Activated naive CD4-positive, alpha-beta T cell treated with anti-CD3 and anti-CD28 coated beads, Interleukin-2, amount 50 U/mL, for 72 hours (primary cell): ENCODE measurements at regions not wholly inside any gene's neighbourhood (a gene's known extent, or its start where the extent isn't known, plus 50 kb on each side); places are given as distances from the start of the nearest gene placed in this dataset.
"Not testable (repeated sequence)": the region's sequence is repeated elsewhere in the genome, so short reads cannot be mapped to it uniquely, and the experiment has no call there.

Experiments used
- ATAC-seq, 2 donors: fragments of 150-1000 bp; cut with Tn5 transposase; 2 replicates each; pipeline ENCODE4 v1.10.0; 2021; ENCODE audit warnings: mild to moderate bottlenecking in 2 of 2, moderate library complexity in 2 of 2
- DNase-seq, 2 donors: peaks; one replicate each; pipeline ENCODE4 v3.0.0; 2021 to 2022; ENCODE audit warnings: low spot score in 2 of 2
- H3K27ac Mint-ChIP-seq, 2 donors: one replicate each; pipeline ENCODE4 v1.8.0; 2022; ENCODE audit warnings: mild to moderate bottlenecking in 2 of 2, mixed read lengths in 2 of 2
- H3K36me3 Mint-ChIP-seq, 2 donors: one replicate each; pipeline ENCODE4 v1.8.0; 2022; ENCODE audit warnings: mixed read lengths in 2 of 2
- H3K9me3 Mint-ChIP-seq, 2 donors: one replicate each; pipeline ENCODE4 v1.8.0; 2022; ENCODE audit warnings: mixed read lengths in 2 of 2

- DNase-seq = no peak
- Mint-ChIP-seq H3K27ac (no peak overlapping the region), H3K9me3 (peaks cover 4 to 6% of the 10 kb centered on the region in 2 donors), H3K36me3 (no peaks in the 10 kb centered on the region)
- ATAC-seq = no peak
Measured at GRCh38 chr3:34891941-34892340, 747.4 kb upstream of the ARPP21 start.

- ATAC-seq = no peak
- Mint-ChIP-seq H3K36me3 (no peaks in the 10 kb centered on the region), H3K9me3 (peaks cover 0 to 3% of the 10 kb centered on the region in 2 donors), H3K27ac (no peak overlapping the region)
- DNase-seq = no peak
Measured at GRCh38 chr3:34895841-34896240, 743.5 kb upstream of the ARPP21 start.

GRCh38 chr3:34909679-34910078, 729.6 kb upstream of the ARPP21 start:
- DNase-seq, ATAC-seq, H3K27ac Mint-ChIP-seq: not testable (repeated sequence)
- peaks cover 9 to 24% of the 10 kb centered on the region in 2 donors for H3K9me3 Mint-ChIP-seq
- peaks cover 0 to 12% of the 10 kb centered on the region in 2 donors for H3K36me3 Mint-ChIP-seq

- Mint-ChIP-seq H3K9me3 (no peaks in the 10 kb centered on the region), H3K27ac (no peak overlapping the region), H3K36me3 (no peaks in the 10 kb centered on the region)
- DNase-seq (no peak), ATAC-seq (no peak)
Measured at GRCh38 chr3:34919025-34919424, 720.3 kb upstream of the ARPP21 start.

GRCh38 chr3:34920806-34921205, 718.5 kb upstream of the ARPP21 start:
- no peaks in the 10 kb centered on the region for H3K9me3 Mint-ChIP-seq
- no peak for ATAC-seq
- H3K27ac Mint-ChIP-seq = no peak overlapping the region
- H3K36me3 Mint-ChIP-seq = no peaks in the 10 kb centered on the region
- no peak for DNase-seq

GRCh38 chr3:34924961-34925360, 714.4 kb upstream of the ARPP21 start:
- no peak for DNase-seq
- Mint-ChIP-seq H3K27ac (no peak overlapping the region), H3K9me3 (peaks cover 0 to 8% of the 10 kb centered on the region in 2 donors), H3K36me3 (no peaks in the 10 kb centered on the region)
- ATAC-seq = no peak

GRCh38 chr3:34925851-34926250, 713.5 kb upstream of the ARPP21 start:
- peaks cover 0 to 8% of the 10 kb centered on the region in 2 donors for H3K9me3 Mint-ChIP-seq
- H3K36me3 Mint-ChIP-seq = no peaks in the 10 kb centered on the region
- H3K27ac Mint-ChIP-seq = no peak overlapping the region
- no peak for DNase-seq
- ATAC-seq = no peak

- H3K27ac Mint-ChIP-seq = no peak overlapping the region
- no peak for ATAC-seq
Measured at GRCh38 chr3:34929036-34929435, 710.3 kb upstream of the ARPP21 start.

GRCh38 chr3:34934660-34935059, 704.7 kb upstream of the ARPP21 start:
- Mint-ChIP-seq H3K36me3 (peaks cover 5 to 6% of the 10 kb centered on the region in 2 donors), H3K9me3 (peaks cover 12 to 17% of the 10 kb centered on the region in 2 donors), H3K27ac (no peak overlapping the region)
- DNase-seq = no peak
- ATAC-seq = no peak

More at GRCh38 chr3:34929036-34929435, 710.3 kb upstream of the ARPP21 start:
- DNase-seq = no peak
- peaks cover 12 to 22% of the 10 kb centered on the region in 2 donors for H3K9me3 Mint-ChIP-seq
- peaks cover 5 to 6% of the 10 kb centered on the region in 2 donors for H3K36me3 Mint-ChIP-seq

- H3K9me3 Mint-ChIP-seq = peaks cover 0 to 7% of the 10 kb centered on the region in 2 donors
Measured at GRCh38 chr3:34938784-34939183, 700.5 kb upstream of the ARPP21 start.

GRCh38 chr3:34942256-34942655, 697.1 kb upstream of the ARPP21 start:
- peaks cover 4 to 7% of the 10 kb centered on the region in 2 donors for H3K9me3 Mint-ChIP-seq
- H3K27ac Mint-ChIP-seq = no peak overlapping the region
- no peak for DNase-seq
- ATAC-seq = no peak
- H3K36me3 Mint-ChIP-seq = no peaks in the 10 kb centered on the region

More at GRCh38 chr3:34938784-34939183, 700.5 kb upstream of the ARPP21 start:
- Mint-ChIP-seq H3K27ac (no peak overlapping the region), H3K36me3 (no peaks in the 10 kb centered on the region)
- ATAC-seq (no peak), DNase-seq (no peak)

- Mint-ChIP-seq H3K27ac (no peak overlapping the region), H3K36me3 (no peaks in the 10 kb centered on the region), H3K9me3 (peaks cover 8 to 11% of the 10 kb centered on the region in 2 donors)
- DNase-seq = no peak
- no peak for ATAC-seq
Measured at GRCh38 chr3:34947834-34948233, 691.5 kb upstream of the ARPP21 start.

- H3K9me3 Mint-ChIP-seq = peaks cover 8 to 11% of the 10 kb centered on the region in 2 donors
- no peak for DNase-seq
- H3K36me3 Mint-ChIP-seq = no peaks in the 10 kb centered on the region
- no peak overlapping the region for H3K27ac Mint-ChIP-seq
- no peak for ATAC-seq
Measured at GRCh38 chr3:34948517-34948916, 690.8 kb upstream of the ARPP21 start.

GRCh38 chr3:34955680-34956079, 683.6 kb upstream of the ARPP21 start:
- DNase-seq = no peak
- Mint-ChIP-seq H3K9me3 (peaks cover 8% of the 10 kb centered on the region in 2 donors), H3K27ac (no peak overlapping the region), H3K36me3 (no peaks in the 10 kb centered on the region)
- no peak for ATAC-seq

GRCh38 chr3:34956511-34956910, 682.8 kb upstream of the ARPP21 start:
- no peak for DNase-seq
- H3K9me3 Mint-ChIP-seq = peaks cover 8% of the 10 kb centered on the region in 2 donors
- H3K36me3 Mint-ChIP-seq = no peaks in the 10 kb centered on the region
- no peak overlapping the region for H3K27ac Mint-ChIP-seq
- ATAC-seq = no peak

GRCh38 chr3:34957677-34958076, 681.6 kb upstream of the ARPP21 start:
- Mint-ChIP-seq H3K36me3 (no peaks in the 10 kb centered on the region), H3K9me3 (peaks cover 8% of the 10 kb centered on the region in 2 donors), H3K27ac (no peak overlapping the region)
- ATAC-seq = no peak
- DNase-seq = no peak

GRCh38 chr3:34969513-34969912, 669.8 kb upstream of the ARPP21 start:
- ATAC-seq = no peak
- DNase-seq = no peak
- Mint-ChIP-seq H3K9me3 (peaks cover 5 to 9% of the 10 kb centered on the region in 2 donors), H3K27ac (no peak overlapping the region), H3K36me3 (no peaks in the 10 kb centered on the region)

- ATAC-seq (no peak), DNase-seq (no peak)
- H3K27ac Mint-ChIP-seq = no peak overlapping the region
Measured at GRCh38 chr3:34972481-34972880, 666.8 kb upstream of the ARPP21 start.

GRCh38 chr3:34973586-34973985, 665.7 kb upstream of the ARPP21 start:
- H3K36me3 Mint-ChIP-seq = peaks cover 0 to 10% of the 10 kb centered on the region in 2 donors

More at GRCh38 chr3:34972481-34972880, 666.8 kb upstream of the ARPP21 start:
- Mint-ChIP-seq H3K36me3 (peaks cover 0 to 6% of the 10 kb centered on the region in 2 donors), H3K9me3 (peaks cover 6 to 8% of the 10 kb centered on the region in 2 donors)

More at GRCh38 chr3:34973586-34973985, 665.7 kb upstream of the ARPP21 start:
- H3K9me3 Mint-ChIP-seq = peaks cover 9 to 13% of the 10 kb centered on the region in 2 donors
- DNase-seq (no peak), ATAC-seq (no peak)
- no peak overlapping the region for H3K27ac Mint-ChIP-seq
